Right cardiac atrium (tissue), 5 donors: ENCODE measurements at regions not wholly inside any gene's neighbourhood (a gene's known extent, or its start where the extent isn't known, plus 50 kb on each side); places are given as distances from the start of the nearest gene placed in this dataset.
A peak's percentile ranks its signal among the peaks of the same experiment; 100 is the strongest.
"Not testable (repeated sequence)": the region's sequence is repeated elsewhere in the genome, so short reads cannot be mapped to it uniquely, and the experiment has no call there.

ENCODE experiments used
- ATAC-seq, 2 donors: fragments of 200-7000 bp; cut with Tn5 transposase; one replicate each; pipeline versions ENCODE4 v1.8.0 to v1.9.1; 2020; ENCODE audit warnings: moderate library complexity in 2 of 2, mild to moderate bottlenecking in 1 of 2
- DNase-seq, 3 donors: peaks; one replicate each; pipeline ENCODE4 v3.0.0-alpha.2; 2020
- H3K27ac ChIP-seq: one replicate; pipeline ENCODE4 v1.5.1; 2013; ENCODE audit warnings: mild to moderate bottlenecking, low read length, control low read depth, moderate library complexity
- H3K27me3 ChIP-seq: one replicate; pipeline ENCODE4 v1.6.1; 2013; ENCODE audit not compliant: control insufficient read depth, insufficient read depth
- H3K4me1 ChIP-seq: one replicate; pipeline ENCODE4 v1.6.1; 2013; ENCODE audit warnings: low read length; ENCODE audit not compliant: control insufficient read depth, insufficient read depth
- H3K4me3 ChIP-seq: one replicate; pipeline ENCODE4 v1.5.1; 2013; ENCODE audit warnings: low read length, control low read depth
- H3K9me3 ChIP-seq: one replicate; pipeline ENCODE4 v1.6.1; 2013; ENCODE audit warnings: low read length; ENCODE audit not compliant: control insufficient read depth
- WGBS: extraction: QIAGEN DNeasy Blood & Tissue Kit; methylation state at CpG from one replicate; pipeline ENCODE4 v1.1.7; 2013; 5-methylcytosine and 5-hydroxymethylcytosine counted together
- intact Hi-C, 4 donors: fragments of 100-400 bp; cut with DNase I; formaldehyde crosslinking; loops; one replicate each; pipeline versions ENCODE4 v1.11.0 to v1.14.0; 2022 to 2023
- donor health status: healthy with polysubstance abuse.
- donor health status: DM: no; HTN: yes; CAD: no.
- donor health status: DM: no; HTN: no; CAD: no.
- donor health status: DM: no; HTN: yes; CAD: no; lungs with severe emphysema.
- donor health status: DM: yes; HTN: yes; CAD: no.

DNA sequence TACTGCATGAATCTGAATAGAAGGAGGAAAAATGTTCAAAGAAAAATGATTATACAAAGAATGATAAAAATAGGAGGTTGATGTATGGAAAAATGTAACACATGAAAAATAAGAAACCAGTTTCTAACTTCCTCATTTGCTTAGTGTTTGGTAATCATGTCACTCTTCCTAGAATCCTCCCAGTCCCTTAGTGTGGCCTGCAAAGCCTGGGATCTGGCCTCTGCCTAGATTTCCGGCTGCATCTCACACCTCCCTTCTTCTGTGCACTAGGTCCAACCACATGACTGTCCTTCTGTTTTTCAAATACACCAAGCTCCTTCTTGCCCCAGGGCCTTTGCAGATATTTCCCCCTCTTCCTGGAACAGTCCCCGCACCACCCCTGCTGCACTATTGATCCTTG is 76.8 kb upstream of the RBMS1 start:
- DNase-seq (peak in 1 of 3 donors; percentile 34), ATAC-seq (peak in 1 of 2 donors; percentile 68)
- Histone ChIP-seq H3K27me3 (no peaks in the 10 kb centered on the region), H3K4me1 (no peaks in the 10 kb centered on the region), H3K4me3 (no peak overlapping the region), H3K27ac (no peak overlapping the region), H3K9me3 (no peaks in the 10 kb centered on the region)
- intact Hi-C loops = no loop called here
- WGBS = 78% methylated on average over 2 of the region's 2 CpGs

GRCh38 chr2:160574468-160575140 is 81.0 kb upstream of the RBMS1 start:
- ATAC-seq (no peak), DNase-seq (no peak)
- no peaks in the 10 kb centered on the region for H3K27me3 ChIP-seq
- no peaks in the 10 kb centered on the region for H3K9me3 ChIP-seq
- no peaks in the 10 kb centered on the region for H3K4me1 ChIP-seq
- no peak overlapping the region for H3K27ac ChIP-seq
- intact Hi-C loops = no loop called here
- no peak overlapping the region for H3K4me3 ChIP-seq
- 90% methylated on average over 1 of the region's 1 CpG for WGBS

- DNase-seq (no peak), ATAC-seq (no peak)
- Histone ChIP-seq H3K4me1 (no peaks in the 10 kb centered on the region), H3K27ac (no peak overlapping the region), H3K9me3 (no peaks in the 10 kb centered on the region), H3K27me3 (no peaks in the 10 kb centered on the region), H3K4me3 (no peak overlapping the region)
- intact Hi-C loops = no loop called here
Observed at GRCh38 chr2:160575368-160575767, 81.8 kb upstream of the RBMS1 start.

DNA sequence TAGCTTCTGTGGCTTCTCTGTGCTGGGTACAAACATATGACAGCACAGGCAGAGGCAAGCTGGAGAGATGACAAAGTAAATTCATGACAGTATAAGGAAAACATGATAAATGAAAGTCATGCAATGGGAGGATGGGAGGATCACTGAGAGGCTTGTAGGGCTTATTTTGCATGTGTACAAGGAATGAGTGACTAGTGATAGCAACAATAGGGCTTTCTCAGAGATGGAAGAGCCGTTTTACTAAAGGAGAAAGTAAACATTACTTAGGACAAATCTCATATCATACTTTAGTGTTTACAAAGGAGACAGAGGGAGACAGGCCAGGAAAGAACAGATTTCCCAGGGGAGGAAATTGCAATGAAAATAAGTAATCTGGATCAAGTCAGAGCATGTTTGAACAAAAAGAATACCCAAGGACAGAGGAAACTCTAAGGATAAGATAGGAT is 82.5 kb upstream of the RBMS1 start:
- no peaks in the 10 kb centered on the region for H3K9me3 ChIP-seq
- peak; percentile 80 to 88 for ATAC-seq
- H3K27ac ChIP-seq = peak overlapping the region; percentile 12
- H3K27me3 ChIP-seq = no peaks in the 10 kb centered on the region
- WGBS = 25% methylated on average over 1 of the region's 1 CpG
- no peak overlapping the region for H3K4me3 ChIP-seq
- intact Hi-C loops = no loop called here
- H3K4me1 ChIP-seq = no peaks in the 10 kb centered on the region
- DNase-seq = no peak

DNA sequence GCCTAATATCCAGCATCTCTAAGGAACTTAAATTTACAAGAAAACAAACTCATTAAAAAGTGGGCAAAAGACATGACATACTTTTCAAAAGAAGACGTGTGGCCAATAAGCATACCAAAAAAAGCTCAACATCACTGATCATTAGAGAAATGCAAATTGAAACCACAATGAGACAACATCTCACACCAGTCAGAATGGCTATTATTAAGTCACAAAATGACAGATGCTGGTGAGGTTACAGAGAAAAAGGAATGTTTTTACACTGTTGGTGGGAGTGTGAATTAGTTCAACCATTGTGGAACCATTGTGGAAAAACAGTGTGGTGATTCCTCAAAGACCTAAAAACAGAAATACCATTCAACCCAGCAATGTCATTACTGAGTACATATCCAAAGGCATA is 83.5 kb upstream of the RBMS1 start:
- 69% methylated on average over 1 of the region's 1 CpG for WGBS
- H3K27me3 ChIP-seq, H3K27ac ChIP-seq, ATAC-seq, H3K4me1 ChIP-seq, intact Hi-C loops, H3K9me3 ChIP-seq, H3K4me3 ChIP-seq, DNase-seq: not testable (repeated sequence)

DNA sequence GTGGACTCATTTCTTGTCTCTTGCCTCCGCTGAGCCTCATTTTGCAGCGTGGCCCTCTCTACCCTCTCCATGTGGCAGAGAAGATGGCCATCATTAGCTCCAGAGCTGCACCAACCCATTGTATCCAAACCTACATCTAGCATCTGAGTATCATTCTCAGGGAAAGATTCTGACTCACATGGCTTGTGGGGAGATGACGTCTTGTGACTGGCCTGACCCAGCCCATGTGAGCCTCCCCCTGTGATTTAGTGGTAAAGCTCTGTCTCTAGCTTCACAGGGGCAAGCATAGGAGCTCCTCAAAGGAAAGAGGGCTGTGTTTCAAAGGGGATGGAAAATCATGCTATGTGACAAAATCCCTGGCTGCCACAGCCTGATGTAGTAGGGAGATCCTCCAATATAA is 87.4 kb upstream of the RBMS1 start:
- intact Hi-C loops = no loop called here
- no peak overlapping the region for H3K4me3 ChIP-seq
- DNase-seq (no peak), ATAC-seq (no peak)
- H3K27ac ChIP-seq = no peak overlapping the region
- no peaks in the 10 kb centered on the region for H3K9me3 ChIP-seq
- peaks cover 13% of the 10 kb centered on the region for H3K4me1 ChIP-seq
- WGBS = 96% methylated on average over 3 of the region's 3 CpGs
- no peaks in the 10 kb centered on the region for H3K27me3 ChIP-seq

- no peaks in the 10 kb centered on the region for H3K27me3 ChIP-seq
- no peak for DNase-seq
- 79% methylated on average over 5 of the region's 5 CpGs for WGBS
- no peak for ATAC-seq
- no peak overlapping the region for H3K4me3 ChIP-seq
- H3K27ac ChIP-seq = no peak overlapping the region
- no peaks in the 10 kb centered on the region for H3K9me3 ChIP-seq
- H3K4me1 ChIP-seq = peaks cover 13% of the 10 kb centered on the region
- intact Hi-C loops = no loop called here
Observed at GRCh38 chr2:160581448-160581847, 87.8 kb upstream of the RBMS1 start.

GRCh38 chr2:160582081-160582480 is 88.5 kb upstream of the RBMS1 start:
- DNase-seq (no peak), ATAC-seq (no peak)
- Histone ChIP-seq H3K9me3 (no peaks in the 10 kb centered on the region), H3K4me1 (peaks cover 13% of the 10 kb centered on the region), H3K27ac (no peak overlapping the region), H3K4me3 (no peak overlapping the region), H3K27me3 (no peaks in the 10 kb centered on the region)
- 75% methylated on average over 2 of the region's 2 CpGs for WGBS
- intact Hi-C loops = no loop called here

DNA sequence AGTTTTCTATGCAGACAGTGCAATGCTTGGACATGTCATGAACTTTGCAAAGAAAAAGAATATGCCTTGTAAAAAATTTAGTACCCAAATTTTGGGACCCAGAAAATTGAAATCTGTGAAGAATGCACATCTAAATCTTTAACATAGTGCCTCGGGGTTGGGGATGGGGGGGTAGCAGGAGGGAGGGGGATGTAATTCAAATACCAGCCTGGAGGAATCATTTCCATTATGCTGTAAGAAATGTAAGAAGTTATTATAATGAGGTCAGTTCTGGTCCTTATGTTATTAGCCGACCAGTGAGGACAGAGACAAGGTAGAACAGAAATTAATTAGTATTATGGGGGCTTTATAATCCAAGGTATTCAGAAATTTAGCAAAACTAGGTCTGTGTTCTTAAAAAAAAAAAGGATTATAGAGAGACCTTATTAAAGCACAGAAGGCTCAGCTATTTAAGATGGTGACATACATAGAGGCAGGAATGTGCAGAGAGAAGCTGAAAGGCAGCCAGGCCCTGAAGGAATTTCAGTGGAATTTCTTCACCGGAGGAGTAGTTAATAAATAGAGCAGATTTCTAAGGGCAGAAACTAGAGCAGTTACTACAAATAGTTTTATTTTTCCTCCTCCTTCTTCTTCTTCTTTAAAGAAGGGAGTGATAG is 89.0 kb upstream of the RBMS1 start:
- Histone ChIP-seq H3K4me1 (peaks cover 13% of the 10 kb centered on the region), H3K27me3 (no peaks in the 10 kb centered on the region), H3K4me3 (no peak overlapping the region), H3K27ac (no peak overlapping the region), H3K9me3 (no peaks in the 10 kb centered on the region)
- 39% methylated on average over 3 of the region's 3 CpGs for WGBS
- intact Hi-C loops = no loop called here
- ATAC-seq (peak; percentile 10 to 50), DNase-seq (no peak)

DNA sequence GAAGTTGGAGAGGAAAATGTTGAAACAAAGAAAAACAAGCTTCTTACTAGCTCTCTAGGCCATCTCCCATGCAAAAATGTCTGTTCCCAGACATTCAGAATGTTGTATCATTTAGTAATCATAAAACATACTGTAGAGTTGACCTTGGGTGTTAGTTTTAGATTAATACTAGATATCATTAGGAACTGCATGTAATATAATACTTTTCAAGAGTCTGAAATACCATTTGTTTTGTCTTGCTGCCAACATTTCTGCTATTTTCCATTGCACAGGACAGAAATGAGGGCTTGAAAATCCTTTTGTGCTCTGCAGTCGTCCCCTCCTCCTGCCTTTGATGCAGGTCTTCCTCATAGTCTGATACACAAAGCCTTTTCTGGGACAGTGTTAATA is 89.5 kb upstream of the RBMS1 start:
- peaks cover 13% of the 10 kb centered on the region for H3K4me1 ChIP-seq
- no peak overlapping the region for H3K27ac ChIP-seq
- H3K27me3 ChIP-seq = no peaks in the 10 kb centered on the region
- intact Hi-C loops = no loop called here
- no peak for DNase-seq
- H3K9me3 ChIP-seq = no peaks in the 10 kb centered on the region
- H3K4me3 ChIP-seq = no peak overlapping the region
- 26% methylated on average over 1 of the region's 1 CpG for WGBS
- peak; percentile 62 to 63 for ATAC-seq

DNA sequence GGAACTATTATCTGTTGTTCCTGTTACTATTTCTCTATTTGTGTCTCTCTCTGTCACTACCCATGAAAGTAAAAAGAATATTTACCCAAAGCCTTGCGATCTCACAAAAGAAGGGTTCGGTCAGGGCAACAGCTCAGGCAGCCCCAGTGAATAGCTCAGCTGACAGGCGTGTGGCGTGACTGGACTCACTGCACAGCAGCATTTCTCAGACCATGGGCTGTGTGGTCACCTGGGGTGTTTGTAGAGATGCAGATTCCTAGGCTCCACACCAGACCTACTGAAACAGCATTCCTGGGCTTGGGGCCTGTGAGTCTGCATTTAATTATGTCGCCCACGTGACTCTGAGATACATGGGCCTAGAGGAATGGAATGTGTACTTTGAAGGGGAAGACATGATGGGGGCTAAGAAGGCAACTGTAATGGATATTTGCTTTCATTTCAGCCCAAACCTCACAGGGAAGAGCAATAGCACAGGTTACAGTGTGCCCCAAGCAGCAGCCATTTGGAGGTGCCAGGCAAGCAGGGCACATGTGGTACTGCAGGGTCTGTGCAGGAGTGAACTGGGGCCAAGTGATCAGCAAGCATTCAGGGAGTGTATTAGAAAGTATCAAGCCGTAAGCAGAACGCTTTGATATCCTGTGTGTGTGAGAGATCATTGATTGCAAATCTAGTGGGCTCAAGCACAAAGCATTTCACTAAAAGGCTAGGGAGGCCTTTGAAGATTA is 90.4 kb upstream of the RBMS1 start:
- intact Hi-C loops = no loop called here
- WGBS = 88% methylated on average over 8 of the region's 8 CpGs
- H3K4me1 ChIP-seq = peaks cover 13% of the 10 kb centered on the region
- H3K9me3 ChIP-seq = no peaks in the 10 kb centered on the region
- H3K27me3 ChIP-seq = no peaks in the 10 kb centered on the region
- peak overlapping the region; percentile 76 for H3K27ac ChIP-seq
- ATAC-seq = peak; percentile 19 to 30
- DNase-seq = peak in 1 of 3 donors; percentile 38
- no peak overlapping the region for H3K4me3 ChIP-seq
